HFFc6 (cell line): ENCODE measurements at regions not wholly inside any gene's neighbourhood (a gene's known extent, or its start where the extent isn't known, plus 50 kb on each side); places are given as distances from the start of the nearest gene placed in this dataset.
A peak's percentile ranks its signal among the peaks of the same experiment; 100 is the strongest.

Experiments used
- DNase-seq: peaks from one replicate; pipeline ENCODE4 v3.0.0-alpha.2; 2018
- H3K27ac Mint-ChIP-seq: 2 replicates; pipeline ENCODE4 v1.8.0; 2020; ENCODE audit warnings: mild to moderate bottlenecking, mixed read lengths
- H3K27me3 Mint-ChIP-seq: 2 replicates; pipeline ENCODE4 v1.8.0; 2021; ENCODE audit warnings: mild to moderate bottlenecking, moderate library complexity, mixed read lengths; ENCODE audit not compliant: insufficient read depth
- H3K36me3 Mint-ChIP-seq: 2 replicates; pipeline ENCODE4 v1.8.0; 2021; ENCODE audit warnings: low read depth, mixed read lengths
- H3K4me1 Mint-ChIP-seq: 2 replicates; pipeline ENCODE4 v1.8.0; 2020; ENCODE audit warnings: low read depth, mixed read lengths
- H3K4me3 Mint-ChIP-seq: 2 replicates; pipeline ENCODE4 v1.8.0; 2020; ENCODE audit warnings: mild to moderate bottlenecking, moderate library complexity, mixed read lengths
- H3K9me3 Mint-ChIP-seq: 2 replicates; pipeline ENCODE4 v1.8.0; 2020; ENCODE audit warnings: mild to moderate bottlenecking, mixed read lengths
- CTCF ChIP-seq: fragments of 200-600 bp; sonication (generic); IDR thresholded peaks from 2 replicates; pipeline ENCODE4 v1.5.0; 2021; ENCODE audit warnings: antibody characterized with exemption, mild to moderate bottlenecking

GRCh38 chr15:62663547-62663946, 379.0 kb upstream of the TPM1 start:
- no peak overlapping the region for H3K27ac Mint-ChIP-seq
- TF ChIP-seq CTCF, result no peak
- DNase-seq, result no peak
- H3K36me3 Mint-ChIP-seq, result peaks cover 12% of the 10 kb centered on the region
- peaks cover 11% of the 10 kb centered on the region for H3K4me1 Mint-ChIP-seq
- H3K27me3 Mint-ChIP-seq, result no peaks in the 10 kb centered on the region
- H3K9me3 Mint-ChIP-seq, result no peaks in the 10 kb centered on the region
- no peak overlapping the region for H3K4me3 Mint-ChIP-seq

GRCh38 chr15:62665449-62665848, 377.1 kb upstream of the TPM1 start:
- H3K36me3 Mint-ChIP-seq, result peaks cover 24% of the 10 kb centered on the region
- H3K4me3 Mint-ChIP-seq, result no peak overlapping the region
- 0 out of 2 replicates have a peak, but pooled peaks cover 1% of the 10 kb centered on the region for H3K27me3 Mint-ChIP-seq
- peak overlapping the region; percentile 27; the same call in 1 of the 2 replicates for H3K27ac Mint-ChIP-seq
- H3K4me1 Mint-ChIP-seq, result peaks cover 11% of the 10 kb centered on the region
- no peaks in the 10 kb centered on the region for H3K9me3 Mint-ChIP-seq
- no peak for TF ChIP-seq CTCF
- no peak for DNase-seq

GRCh38 chr15:62666046-62666445, 376.5 kb upstream of the TPM1 start:
- TF ChIP-seq CTCF, result no peak
- Mint-ChIP-seq H3K9me3 (no peaks in the 10 kb centered on the region), H3K4me3 (no peak overlapping the region), H3K36me3 (peaks cover 29% of the 10 kb centered on the region), H3K27ac (peak overlapping the region; percentile 27; the same call in 1 of the 2 replicates), H3K27me3 (0 out of 2 replicates have a peak, but pooled peaks cover 1% of the 10 kb centered on the region), H3K4me1 (peaks cover 11% of the 10 kb centered on the region)
- DNase-seq, result no peak

- H3K36me3 Mint-ChIP-seq, result peaks cover 36% of the 10 kb centered on the region
- H3K27me3 Mint-ChIP-seq, result 0 out of 2 replicates have a peak, but pooled peaks cover 1% of the 10 kb centered on the region
- TF ChIP-seq CTCF, result no peak
- no peak overlapping the region for H3K27ac Mint-ChIP-seq
- H3K4me1 Mint-ChIP-seq, result peaks cover 10% of the 10 kb centered on the region
- no peaks in the 10 kb centered on the region for H3K9me3 Mint-ChIP-seq
- no peak overlapping the region for H3K4me3 Mint-ChIP-seq
- peak; percentile 3 for DNase-seq
These were observed 370.3 kb upstream of the TPM1 start for GRCh38 chr15:62672268-62672667.

GRCh38 chr15:62676891-62677290, 365.7 kb upstream of the TPM1 start:
- Mint-ChIP-seq H3K4me1 (peaks cover 8% of the 10 kb centered on the region), H3K27ac (no peak overlapping the region), H3K36me3 (peaks cover 21% of the 10 kb centered on the region), H3K27me3 (no peaks in the 10 kb centered on the region; the same call in 1 of the 2 replicates), H3K9me3 (no peaks in the 10 kb centered on the region), H3K4me3 (no peak overlapping the region)
- no peak for TF ChIP-seq CTCF
- no peak for DNase-seq
